ENCODE measurements at regions not wholly inside any gene's neighbourhood (a gene's known extent, or its start where the extent isn't known, plus 50 kb on each side); places are given as distances from the start of the nearest gene placed in this dataset.

DNA sequence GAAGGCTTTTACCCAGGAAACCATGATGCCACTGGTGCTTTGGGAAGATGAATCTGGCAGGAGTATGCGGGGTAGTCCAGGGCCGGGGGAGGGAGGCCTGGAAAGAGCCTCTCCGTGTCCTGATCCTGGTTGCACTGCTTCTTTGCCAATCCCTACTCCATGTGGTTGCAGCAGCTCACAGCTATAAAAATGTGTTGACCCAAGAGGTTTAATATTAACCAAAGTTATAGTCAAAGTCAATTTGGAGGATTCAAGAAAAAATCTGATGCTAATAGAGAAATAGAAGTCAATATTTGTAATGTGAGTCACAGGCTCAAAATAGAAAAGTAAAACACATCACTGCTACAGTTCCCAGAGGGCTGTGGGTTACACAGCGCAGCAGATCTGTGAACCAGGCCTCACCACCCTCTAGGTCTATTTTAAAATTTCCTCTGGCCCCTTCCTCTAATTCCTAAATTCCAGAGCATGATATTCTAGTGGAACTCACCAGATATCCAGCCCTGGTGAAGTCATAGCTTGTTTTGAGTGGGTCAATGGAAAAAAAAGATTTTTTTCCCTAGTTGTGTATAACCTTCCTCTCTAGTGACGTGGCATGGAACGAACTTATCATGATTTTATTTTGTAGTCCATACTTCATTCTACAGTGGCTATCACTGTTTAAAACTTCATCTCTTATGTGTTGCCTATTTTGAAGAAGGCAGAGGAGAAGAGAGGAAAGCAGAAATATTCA lies 63.2 kb upstream of the BMP2 start:
- H3K27me3 ChIP-seq, result no peaks in the 10 kb centered on the region
- no peaks in the 10 kb centered on the region for H3K9me3 ChIP-seq
- H3K36me3 ChIP-seq, result no peaks in the 10 kb centered on the region
- 46 to 53% (median 47%) methylated on average over 6 of the region's 6 CpGs for WGBS, 3 donors
- DNase-seq, result no peak
- no peak overlapping the region for H3K4me3 ChIP-seq
- H3K4me1 ChIP-seq (ENCODE audit: insufficient read depth), result no peaks in the 10 kb centered on the region
- intact Hi-C loops (cut with DNase I), result no loop called here
- TF ChIP-seq CTCF (IDR thresholded peaks at IDR 0.05), result no peak
- no peak for TF ChIP-seq EP300 (IDR thresholded peaks at IDR 0.05)
- no peak for TF ChIP-seq POLR2A (IDR thresholded peaks at IDR 0.05)
- H3K27ac ChIP-seq, result no peak overlapping the region

GRCh38 chr20:6703656-6704055 lies 63.8 kb upstream of the BMP2 start:
- intact Hi-C loops (cut with DNase I), result no loop called here

GRCh38 chr20:6703047-6703446 lies 64.4 kb upstream of the BMP2 start:
- intact Hi-C loops (cut with DNase I), result no loop called here
- Histone ChIP-seq H3K4me3 (no peak overlapping the region), H3K27ac (no peak overlapping the region), H3K4me1 (ENCODE audit: insufficient read depth) (no peaks in the 10 kb centered on the region), H3K36me3 (no peaks in the 10 kb centered on the region), H3K27me3 (no peaks in the 10 kb centered on the region), H3K9me3 (no peaks in the 10 kb centered on the region)
- DNase-seq, result no peak
- WGBS, 3 donors, result 86 to 90% (median 89%) methylated on average over 3 of the region's 3 CpGs
- TF ChIP-seq POLR2A (IDR thresholded peaks at IDR 0.05) (no peak), CTCF (IDR thresholded peaks at IDR 0.05) (no peak), EP300 (IDR thresholded peaks at IDR 0.05) (no peak)

More at GRCh38 chr20:6703656-6704055, 63.8 kb upstream of the BMP2 start:
- Histone ChIP-seq H3K36me3 (no peaks in the 10 kb centered on the region), H3K4me1 (ENCODE audit: insufficient read depth) (no peaks in the 10 kb centered on the region), H3K9me3 (no peaks in the 10 kb centered on the region), H3K27me3 (no peaks in the 10 kb centered on the region), H3K4me3 (no peak overlapping the region), H3K27ac (no peak overlapping the region)
- TF ChIP-seq POLR2A (IDR thresholded peaks at IDR 0.05), result no peak
- no peak for TF ChIP-seq CTCF (IDR thresholded peaks at IDR 0.05)
- no peak for TF ChIP-seq EP300 (IDR thresholded peaks at IDR 0.05)
- no peak for DNase-seq

GRCh38 chr20:6702144-6702543 lies 65.3 kb upstream of the BMP2 start:
- no peak overlapping the region for H3K4me3 ChIP-seq
- TF ChIP-seq POLR2A (IDR thresholded peaks at IDR 0.05) (no peak), CTCF (IDR thresholded peaks at IDR 0.05) (no peak), EP300 (IDR thresholded peaks at IDR 0.05) (no peak)
- H3K36me3 ChIP-seq, result no peaks in the 10 kb centered on the region
- H3K27ac ChIP-seq, result no peak overlapping the region
- no peaks in the 10 kb centered on the region for H3K27me3 ChIP-seq
- H3K9me3 ChIP-seq, result no peaks in the 10 kb centered on the region
- DNase-seq, result no peak
- intact Hi-C loops (cut with DNase I), result no loop called here
- no peaks in the 10 kb centered on the region for H3K4me1 ChIP-seq (ENCODE audit: insufficient read depth)

All from ovary (tissue), 7 donors.